SK-N-MC (cell line): ENCODE measurements at regions not wholly inside any gene's neighbourhood (a gene's known extent, or its start where the extent isn't known, plus 50 kb on each side); places are given as distances from the start of the nearest gene placed in this dataset.

Experiments used
- EZH2 ChIP-seq: fragments of 200-600 bp; sonication (generic); IDR thresholded peaks from one replicate; pipeline ENCODE4 v1.6.1; 2017; ENCODE audit warnings: antibody characterized with exemption
- POLR2AphosphoS5 ChIP-seq: IDR thresholded peaks from 2 replicates; pipeline ENCODE4 v1.6.1; 2012; ENCODE audit warnings: mild to moderate bottlenecking, low read depth, low read length, borderline replicate concordance

- TF ChIP-seq POLR2AphosphoS5 (no peak), EZH2 (no peak)
These were observed 563.1 kb downstream of the TFAP2A start for GRCh38 chr6:9851541-9852380.
